ENCODE measurements at regions not wholly inside any gene's neighbourhood (a gene's known extent, or its start where the extent isn't known, plus 50 kb on each side); places are given as distances from the start of the nearest gene placed in this dataset.

- TF ChIP-seq CTCF (IDR thresholded peaks at IDR 0.05; ENCODE audit: low read depth, low read length, missing control alignments), result no peak
- no peak for DNase-seq (ENCODE audit: extremely low read depth, low read depth)
- no peak overlapping the region for H3K4me3 ChIP-seq (replicated peaks; ENCODE audit: low read depth, low read length)
Measured at GRCh38 chr22:49365191-49365837, 462.4 kb downstream of the BRD1 start.

- no peak for TF ChIP-seq CTCF (IDR thresholded peaks at IDR 0.05; ENCODE audit: low read depth, low read length, missing control alignments)
- H3K4me3 ChIP-seq (replicated peaks; ENCODE audit: low read depth, low read length), result no peak overlapping the region
- no peak for DNase-seq (ENCODE audit: extremely low read depth, low read depth)
Measured at GRCh38 chr22:49364398-49364797, 463.3 kb downstream of the BRD1 start.

- no peak overlapping the region for H3K4me3 ChIP-seq (replicated peaks; ENCODE audit: low read depth, low read length)
- DNase-seq (ENCODE audit: extremely low read depth, low read depth), result no peak
- TF ChIP-seq CTCF (IDR thresholded peaks at IDR 0.05; ENCODE audit: low read depth, low read length, missing control alignments), result no peak
Measured at GRCh38 chr22:49363526-49364230, 464.0 kb downstream of the BRD1 start.

GRCh38 chr22:49362211-49362839 lies 465.3 kb downstream of the BRD1 start:
- no peak for DNase-seq (ENCODE audit: extremely low read depth, low read depth)
- no peak overlapping the region for H3K4me3 ChIP-seq (replicated peaks; ENCODE audit: low read depth, low read length)
- TF ChIP-seq CTCF (IDR thresholded peaks at IDR 0.05; ENCODE audit: low read depth, low read length, missing control alignments), result no peak

GRCh38 chr22:49361164-49361563 lies 466.5 kb downstream of the BRD1 start:
- DNase-seq (ENCODE audit: extremely low read depth, low read depth), result no peak
- no peak overlapping the region for H3K4me3 ChIP-seq (replicated peaks; ENCODE audit: low read depth, low read length)
- no peak for TF ChIP-seq CTCF (IDR thresholded peaks at IDR 0.05; ENCODE audit: low read depth, low read length, missing control alignments)

- no peak overlapping the region for H3K4me3 ChIP-seq (replicated peaks; ENCODE audit: low read depth, low read length)
- DNase-seq (ENCODE audit: extremely low read depth, low read depth), result no peak
- no peak for TF ChIP-seq CTCF (IDR thresholded peaks at IDR 0.05; ENCODE audit: low read depth, low read length, missing control alignments)
Measured at GRCh38 chr22:49360746-49361145, 466.9 kb downstream of the BRD1 start.
